ENCODE measurements at regions not wholly inside any gene's neighbourhood (a gene's known extent, or its start where the extent isn't known, plus 50 kb on each side); places are given as distances from the start of the nearest gene placed in this dataset.

GRCh38 chr12:107359382-107359781 lies 266.0 kb upstream of the CRY1 start:
- TF ChIP-seq ARNT (IDR thresholded peaks at IDR 0.05) (no peak), FOXA1 (IDR thresholded peaks at IDR 0.05) (no peak), FOXK2 (IDR thresholded peaks at IDR 0.05) (no peak), HDGF (IDR thresholded peaks at IDR 0.05; ENCODE audit: borderline replicate concordance) (no peak), BHLHE40 (IDR thresholded peaks at IDR 0.05; ENCODE audit: borderline replicate concordance) (no peak), SP1 (IDR thresholded peaks at IDR 0.05) (no peak), FOXM1 (IDR thresholded peaks at IDR 0.05; ENCODE audit: borderline replicate concordance) (no peak), ELF4 (IDR thresholded peaks at IDR 0.05) (no peak), TARDBP (IDR thresholded peaks at IDR 0.05) (no peak), LEF1 (IDR thresholded peaks at IDR 0.05; ENCODE audit: borderline replicate concordance) (no peak)
